AG09319 (cell line): ENCODE measurements at regions not wholly inside any gene's neighbourhood (a gene's known extent, or its start where the extent isn't known, plus 50 kb on each side); places are given as distances from the start of the nearest gene placed in this dataset.

Experiments
- DNase-seq: peaks from one replicate; pipeline ENCODE4 v3.0.0-alpha.2; 2010; ENCODE audit warnings: low read depth; ENCODE audit errors: extremely low read depth
- TF ChIP-seq, protein P1 (sequence below): IDR thresholded peaks from 2 replicates; pipeline ENCODE4 v1.5.1; 2011; ENCODE audit warnings: low read depth, mild to moderate bottlenecking, inconsistent platforms, low read length, moderate library complexity

DNA sequence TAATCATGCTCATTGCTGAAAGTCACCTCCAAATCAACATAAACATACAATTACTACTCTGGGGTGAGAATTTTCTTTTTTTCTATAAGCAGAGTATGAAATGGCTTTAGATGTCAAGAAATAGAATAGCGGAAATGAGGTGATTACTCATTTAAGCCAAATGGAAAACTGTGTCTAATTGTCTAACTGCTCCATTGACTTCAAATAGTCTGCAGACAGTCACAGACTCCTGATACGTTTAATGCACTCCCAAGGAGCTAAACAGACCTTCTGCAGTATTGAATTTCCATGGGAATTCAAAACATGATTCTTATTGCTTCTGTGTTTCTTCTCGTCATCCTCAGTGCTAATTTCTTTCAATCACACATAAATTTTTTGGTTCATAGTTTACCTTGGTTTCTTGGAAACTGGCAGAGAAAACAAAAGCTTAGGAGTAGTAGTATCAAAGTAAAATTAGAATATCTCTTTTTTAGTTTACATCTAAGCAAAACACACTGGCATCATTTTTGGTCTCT, 865.2 kb upstream of the SLC10A2 start:
- TF ChIP-seq, protein P1, sequence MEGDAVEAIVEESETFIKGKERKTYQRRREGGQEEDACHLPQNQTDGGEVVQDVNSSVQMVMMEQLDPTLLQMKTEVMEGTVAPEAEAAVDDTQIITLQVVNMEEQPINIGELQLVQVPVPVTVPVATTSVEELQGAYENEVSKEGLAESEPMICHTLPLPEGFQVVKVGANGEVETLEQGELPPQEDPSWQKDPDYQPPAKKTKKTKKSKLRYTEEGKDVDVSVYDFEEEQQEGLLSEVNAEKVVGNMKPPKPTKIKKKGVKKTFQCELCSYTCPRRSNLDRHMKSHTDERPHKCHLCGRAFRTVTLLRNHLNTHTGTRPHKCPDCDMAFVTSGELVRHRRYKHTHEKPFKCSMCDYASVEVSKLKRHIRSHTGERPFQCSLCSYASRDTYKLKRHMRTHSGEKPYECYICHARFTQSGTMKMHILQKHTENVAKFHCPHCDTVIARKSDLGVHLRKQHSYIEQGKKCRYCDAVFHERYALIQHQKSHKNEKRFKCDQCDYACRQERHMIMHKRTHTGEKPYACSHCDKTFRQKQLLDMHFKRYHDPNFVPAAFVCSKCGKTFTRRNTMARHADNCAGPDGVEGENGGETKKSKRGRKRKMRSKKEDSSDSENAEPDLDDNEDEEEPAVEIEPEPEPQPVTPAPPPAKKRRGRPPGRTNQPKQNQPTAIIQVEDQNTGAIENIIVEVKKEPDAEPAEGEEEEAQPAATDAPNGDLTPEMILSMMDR = no peak
- DNase-seq = no peak

DNA sequence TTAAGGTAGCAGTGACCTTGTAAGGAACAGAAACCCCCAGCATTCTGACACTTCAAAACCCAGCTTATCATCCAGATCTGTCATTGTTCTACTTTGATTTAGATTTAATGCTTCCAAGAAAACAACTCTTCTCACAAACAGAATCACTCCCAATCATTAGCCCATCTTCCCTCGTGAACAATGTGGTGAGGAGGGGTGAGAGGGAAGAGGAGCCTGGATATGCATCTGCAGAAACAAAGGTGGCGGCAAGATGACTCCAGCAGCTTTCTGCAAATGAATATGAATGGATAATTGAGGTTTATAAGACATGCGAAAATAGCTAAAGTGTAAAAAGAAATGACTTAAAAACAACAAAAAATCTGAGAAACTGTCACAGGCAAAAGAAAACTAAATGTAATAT, 859.9 kb upstream of the SLC10A2 start:
- no peak for DNase-seq
- TF ChIP-seq, protein P1 = no peak

DNA sequence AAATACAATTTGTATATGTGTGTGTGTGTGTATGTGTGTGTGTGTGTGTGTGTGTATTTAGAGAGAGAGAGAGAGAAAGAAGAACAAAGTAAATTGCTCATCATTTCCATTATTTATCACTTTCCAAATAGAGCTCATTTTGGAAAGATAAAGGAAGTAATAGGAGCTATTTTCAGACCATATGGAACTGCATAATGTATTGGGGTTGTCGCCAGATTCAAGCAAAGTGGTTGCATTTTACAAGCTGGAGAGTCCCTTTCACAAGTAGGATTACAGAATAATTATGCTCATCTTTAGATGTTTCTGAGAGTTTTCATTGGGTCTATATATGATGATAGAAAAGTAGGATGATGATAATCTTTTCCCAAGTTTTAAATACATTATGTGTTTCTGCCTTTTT, 842.7 kb upstream of the SLC10A2 start:
- no peak for DNase-seq
- TF ChIP-seq, protein P1 = no peak

DNA sequence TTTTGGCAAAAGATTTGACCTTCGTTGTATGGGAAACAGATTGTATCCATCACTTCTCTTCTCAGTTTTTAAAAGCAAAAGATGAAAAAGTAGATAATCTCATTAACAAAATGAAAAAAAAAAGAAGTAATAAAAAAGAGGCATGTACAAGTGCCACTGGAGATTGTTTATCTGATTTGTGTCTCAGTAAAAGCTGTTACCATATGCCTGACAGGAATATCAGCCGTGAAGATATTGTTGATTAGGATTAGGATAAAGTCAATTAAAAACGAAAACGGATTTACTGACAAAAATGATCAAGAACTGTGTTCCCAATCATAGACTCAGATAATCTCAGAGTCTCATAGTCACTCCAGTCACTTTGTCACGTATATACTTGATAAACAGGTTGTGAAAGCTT, 842.1 kb upstream of the SLC10A2 start:
- TF ChIP-seq, protein P1 = no peak
- no peak for DNase-seq

DNA sequence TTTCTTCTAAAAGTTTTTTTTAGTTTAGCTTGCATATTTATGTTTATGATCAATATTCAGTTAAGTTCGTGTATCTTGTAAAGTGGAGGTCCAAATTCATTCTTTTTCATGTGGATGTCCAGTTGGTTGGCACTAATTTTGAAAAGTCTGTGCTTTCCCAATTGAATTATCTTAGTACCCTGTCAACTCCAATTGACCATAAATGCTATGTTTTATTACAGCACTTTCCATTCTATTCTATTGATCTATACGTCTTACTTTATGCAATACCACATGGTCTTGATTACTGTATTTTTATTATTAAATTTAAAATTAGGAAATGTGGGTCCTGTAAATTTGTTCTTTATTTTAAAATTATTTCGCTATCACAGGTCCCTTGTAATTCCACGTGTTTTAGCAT, 837.6 kb upstream of the SLC10A2 start:
- TF ChIP-seq, protein P1 = no peak
- DNase-seq = no peak

DNA sequence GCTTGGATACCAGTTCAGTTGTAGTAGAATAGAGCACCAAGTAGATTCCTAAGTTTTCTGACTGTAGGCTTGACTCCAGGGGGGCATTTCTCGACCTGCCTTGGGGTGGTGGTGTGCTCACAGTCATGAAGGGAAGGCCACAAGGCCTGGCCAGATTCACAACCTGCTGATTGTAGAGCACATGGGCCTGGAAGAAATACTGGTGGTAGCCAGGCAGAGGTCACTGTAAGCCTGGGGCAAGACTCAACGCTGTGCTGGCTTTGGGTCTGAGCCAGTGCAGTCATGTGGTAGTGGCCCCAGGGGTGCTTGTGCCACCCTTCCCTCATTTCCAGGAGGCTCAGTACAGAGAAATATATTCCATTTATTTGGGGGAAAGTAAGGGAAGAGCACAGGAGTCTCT, 832.3 kb upstream of the SLC10A2 start:
- DNase-seq = no peak
- TF ChIP-seq, protein P1 = no peak

DNA sequence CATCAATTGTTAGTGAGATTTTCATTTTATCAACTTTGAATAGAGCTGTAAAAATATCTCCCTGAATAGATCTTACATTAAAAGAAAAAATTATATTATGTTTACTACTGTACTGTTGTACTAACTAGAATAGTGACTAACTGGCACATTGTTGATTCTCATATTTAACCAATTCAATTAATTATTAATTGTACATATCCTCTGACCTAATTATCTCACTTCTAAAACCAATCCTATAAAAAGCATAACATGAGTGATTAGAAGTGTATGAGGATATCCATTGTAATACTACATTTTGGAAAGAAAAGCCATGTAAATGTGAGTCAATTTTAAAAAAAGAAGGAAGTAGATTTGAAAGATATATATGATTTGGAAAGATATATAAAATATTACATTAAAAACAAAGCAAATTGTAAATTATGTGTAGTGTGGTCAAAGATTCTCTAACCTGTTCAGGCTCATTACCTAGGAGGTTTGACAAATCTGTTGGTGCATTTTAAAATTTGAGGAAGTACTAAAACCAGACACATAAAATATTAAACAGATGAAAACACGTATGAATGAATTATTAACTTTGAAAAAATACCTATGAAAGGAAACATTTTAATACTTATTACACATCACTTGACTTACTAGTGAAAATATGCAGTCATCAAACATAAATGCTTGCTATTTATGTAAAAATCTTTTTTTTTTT, 829.8 kb upstream of the SLC10A2 start:
- TF ChIP-seq, protein P1 = no peak
- DNase-seq = no peak
